ENCODE measurements at regions not wholly inside any gene's neighbourhood (a gene's known extent, or its start where the extent isn't known, plus 50 kb on each side); places are given as distances from the start of the nearest gene placed in this dataset.

- no peaks in the 10 kb centered on the region for H3K79me2 ChIP-seq (ENCODE audit: control insufficient read depth, insufficient read depth, low read length)
- TF ChIP-seq TAF15 (IDR thresholded peaks at IDR 0.05; ENCODE audit: low read depth, low read length) (no peak), MEF2A (IDR thresholded peaks at IDR 0.05; ENCODE audit: control insufficient read depth, low read depth, low read length) (no peak), ZNF165 (CRISPR knock-in tag; IDR thresholded peaks at IDR 0.05; ENCODE audit: borderline replicate concordance) (no peak), ZBTB17 (CRISPR knock-in tag; IDR thresholded peaks at IDR 0.05) (no peak)
- CTCF ChIA-PET (ENCODE audit: low intra/inter-chr PET ratio), result no interaction called here
- FAIRE-seq (no peak), ATAC-seq (no peak), DNase-seq (ENCODE audit: extremely low read depth in 1 of 4, low spot score in 3 of 4) (no peak)
- no peak overlapping the region for H3K9ac ChIP-seq (ENCODE audit: insufficient read depth in 1 of 2, low read depth in 2 of 2, low read length in 2 of 2)
- H3K27me3 ChIP-seq (ENCODE audit: control insufficient read depth in 2 of 2, insufficient read depth in 2 of 2, low read length in 2 of 2), result no peaks in the 10 kb centered on the region
- in situ Hi-C loops (cut with MboI) (no loop called here), intact Hi-C loops (cut with micrococcal nuclease) (no loop called here)
- H3K36me3 ChIP-seq (ENCODE audit: control insufficient read depth, insufficient read depth, low read length), result no peaks in the 10 kb centered on the region
- no peak overlapping the region for H3K27ac ChIP-seq (ENCODE audit: extremely low read depth, low read depth, low read length)
- H3K4me1 ChIP-seq (replicated peaks in 1 of 2; ENCODE audit: control insufficient read depth in 2 of 2, insufficient read depth in 2 of 2, low read length in 2 of 2), result no peaks in the 10 kb centered on the region
- no TSS peak for BruUV-seq (replicated peaks)
- H3K9me3 ChIP-seq (replicated peaks; ENCODE audit: control insufficient read depth, insufficient read depth, low read depth, low read length), result no peaks in the 10 kb centered on the region
- H3K4me3 ChIP-seq, result no peak overlapping the region
- 0% methylated on average over 3 of the region's 7 CpGs for WGBS (ENCODE audit: insufficient coverage, low coverage, missing lambda C conversion rate)
- no peaks in the 10 kb centered on the region for H3K9me1 ChIP-seq (ENCODE audit: control insufficient read depth, insufficient read depth, low read length)
- no peaks in the 10 kb centered on the region for H4K20me1 ChIP-seq (replicated peaks; ENCODE audit: control insufficient read depth, insufficient read depth, low read length)
- POLR2A ChIA-PET, result no interaction called here
- H2AFZ ChIP-seq (ENCODE audit: low read depth, low read length), result no peak overlapping the region
- no peak overlapping the region for H3K4me2 ChIP-seq (ENCODE audit: insufficient read depth, low read length)
Measured at GRCh38 chr17:10936931-10937330, 99.0 kb upstream of the PIRT start.

GRCh38 chr17:10932938-10933337 lies 95.1 kb upstream of the PIRT start:
- H4K20me1 ChIP-seq (replicated peaks; ENCODE audit: control insufficient read depth, insufficient read depth, low read length), result no peaks in the 10 kb centered on the region
- no peak overlapping the region for H2AFZ ChIP-seq (ENCODE audit: low read depth, low read length)
- FAIRE-seq (no peak), DNase-seq (ENCODE audit: extremely low read depth in 1 of 4, low spot score in 3 of 4) (no peak), ATAC-seq (no peak)
- no peaks in the 10 kb centered on the region for H3K27me3 ChIP-seq (ENCODE audit: control insufficient read depth in 2 of 2, insufficient read depth in 2 of 2, low read length in 2 of 2)
- H3K36me3 ChIP-seq (ENCODE audit: control insufficient read depth, insufficient read depth, low read length), result no peaks in the 10 kb centered on the region
- no peaks in the 10 kb centered on the region for H3K4me1 ChIP-seq (replicated peaks in 1 of 2; ENCODE audit: control insufficient read depth in 2 of 2, insufficient read depth in 2 of 2, low read length in 2 of 2)
- CTCF ChIA-PET (ENCODE audit: low intra/inter-chr PET ratio), result no interaction called here
- H3K27ac ChIP-seq (ENCODE audit: extremely low read depth, low read depth, low read length), result no peak overlapping the region
- POLR2A ChIA-PET, result no interaction called here
- TF ChIP-seq, protein P1, sequence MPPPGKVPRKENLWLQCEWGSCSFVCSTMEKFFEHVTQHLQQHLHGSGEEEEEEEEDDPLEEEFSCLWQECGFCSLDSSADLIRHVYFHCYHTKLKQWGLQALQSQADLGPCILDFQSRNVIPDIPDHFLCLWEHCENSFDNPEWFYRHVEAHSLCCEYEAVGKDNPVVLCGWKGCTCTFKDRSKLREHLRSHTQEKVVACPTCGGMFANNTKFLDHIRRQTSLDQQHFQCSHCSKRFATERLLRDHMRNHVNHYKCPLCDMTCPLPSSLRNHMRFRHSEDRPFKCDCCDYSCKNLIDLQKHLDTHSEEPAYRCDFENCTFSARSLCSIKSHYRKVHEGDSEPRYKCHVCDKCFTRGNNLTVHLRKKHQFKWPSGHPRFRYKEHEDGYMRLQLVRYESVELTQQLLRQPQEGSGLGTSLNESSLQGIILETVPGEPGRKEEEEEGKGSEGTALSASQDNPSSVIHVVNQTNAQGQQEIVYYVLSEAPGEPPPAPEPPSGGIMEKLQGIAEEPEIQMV (tag; conservative IDR thresholded peaks at IDR 0.05; ENCODE audit: low read depth), result no peak
- TF ChIP-seq GATAD2B (IDR thresholded peaks at IDR 0.05; ENCODE audit: borderline replicate concordance) (no peak), ZNF75A (CRISPR knock-in tag; IDR thresholded peaks at IDR 0.05) (no peak), SNIP1 (IDR thresholded peaks at IDR 0.05; ENCODE audit: low read depth) (no peak), RBM15 (IDR thresholded peaks at IDR 0.05; ENCODE audit: insufficient read depth, low read length) (no peak), SAP30 (IDR thresholded peaks at IDR 0.05; ENCODE audit: borderline replicate concordance, insufficient read depth, low read depth, low read length, poor library complexity, severe bottlenecking) (no peak), HMGN3 (IDR thresholded peaks at IDR 0.05; ENCODE audit: borderline replicate concordance, extremely low read depth, insufficient read length, low read depth, low read length) (no peak), THRB (CRISPR knock-in tag; conservative IDR thresholded peaks at IDR 0.05) (no peak), MTF1 (CRISPR knock-in tag; IDR thresholded peaks at IDR 0.05; ENCODE audit: borderline replicate concordance) (no peak), MAFK (IDR thresholded peaks at IDR 0.05; ENCODE audit: low read length) (no peak), JUNB (CRISPR knock-in tag; conservative IDR thresholded peaks at IDR 0.05) (no peak), GABPB1 (CRISPR knock-in tag; IDR thresholded peaks at IDR 0.05) (no peak)
- H3K4me2 ChIP-seq (ENCODE audit: insufficient read depth, low read length), result no peak overlapping the region
- H3K79me2 ChIP-seq (ENCODE audit: control insufficient read depth, insufficient read depth, low read length), result no peaks in the 10 kb centered on the region
- BruUV-seq (replicated peaks), result no TSS peak
- intact Hi-C loops (cut with micrococcal nuclease) (no loop called here), in situ Hi-C loops (cut with MboI) (no loop called here)
- 0% methylated on average over 4 of the region's 4 CpGs for WGBS (ENCODE audit: insufficient coverage, low coverage, missing lambda C conversion rate)
- no peaks in the 10 kb centered on the region for H3K9me3 ChIP-seq (replicated peaks; ENCODE audit: control insufficient read depth, insufficient read depth, low read depth, low read length)
- no peaks in the 10 kb centered on the region for H3K9me1 ChIP-seq (ENCODE audit: control insufficient read depth, insufficient read depth, low read length)
- no peak overlapping the region for H3K9ac ChIP-seq (ENCODE audit: insufficient read depth in 1 of 2, low read depth in 2 of 2, low read length in 2 of 2)
- H3K4me3 ChIP-seq, result no peak overlapping the region
